Gastrocnemius medialis (tissue), 4 donors: ENCODE measurements at regions not wholly inside any gene's neighbourhood (a gene's known extent, or its start where the extent isn't known, plus 50 kb on each side); places are given as distances from the start of the nearest gene placed in this dataset.

Experiments
- CTCF ChIP-seq, 5 experiments: fragments of 450-650 bp in 3 of 5; fragments of 200-600 bp in 2 of 5; sonication (generic) in 2 of 5; IDR thresholded peaks in 4 of 5; conservative IDR thresholded peaks in 1 of 5; 1 replicate in 4 of 5; 2 replicates in 1 of 5; pipeline ENCODE4 v1.5.1; 2016 to 2019; ENCODE audit warnings: antibody characterized with exemption in 5 of 5, mild to moderate bottlenecking in 3 of 5, moderate library complexity in 3 of 5
- POLR2A ChIP-seq, 2 donors: fragments of 450-650 bp; IDR thresholded peaks; one replicate each; pipeline ENCODE4 v1.6.1; 2017; ENCODE audit warnings: antibody characterized with exemption in 2 of 2, mild to moderate bottlenecking in 2 of 2, moderate library complexity in 2 of 2

- TF ChIP-seq POLR2A (IDR thresholded peaks at IDR 0.05) (no peak), CTCF (IDR thresholded peaks at IDR 0.05 in 4 of 5, conservative IDR thresholded peaks at IDR 0.05 in 1 of 5) (no peak)
Observed at GRCh38 chr9:13446286-13446937, 166.9 kb upstream of the MPDZ start.
